AG10803 (cell line): ENCODE measurements at regions not wholly inside any gene's neighbourhood (a gene's known extent, or its start where the extent isn't known, plus 50 kb on each side); places are given as distances from the start of the nearest gene placed in this dataset.

ENCODE experiments used
- DNase-seq: peaks from one replicate; pipeline ENCODE4 v3.0.0; 2010; ENCODE audit warnings: low read depth
- H3K4me3 ChIP-seq: 2 replicates; pipeline ENCODE4 v1.5.1; 2011; ENCODE audit warnings: mild to moderate bottlenecking, low read length, control low read depth
- CTCF ChIP-seq: conservative IDR thresholded peaks from 2 replicates; pipeline ENCODE4 v1.5.1; 2011; ENCODE audit warnings: mild to moderate bottlenecking, low read length, control low read depth, inconsistent platforms

DNA sequence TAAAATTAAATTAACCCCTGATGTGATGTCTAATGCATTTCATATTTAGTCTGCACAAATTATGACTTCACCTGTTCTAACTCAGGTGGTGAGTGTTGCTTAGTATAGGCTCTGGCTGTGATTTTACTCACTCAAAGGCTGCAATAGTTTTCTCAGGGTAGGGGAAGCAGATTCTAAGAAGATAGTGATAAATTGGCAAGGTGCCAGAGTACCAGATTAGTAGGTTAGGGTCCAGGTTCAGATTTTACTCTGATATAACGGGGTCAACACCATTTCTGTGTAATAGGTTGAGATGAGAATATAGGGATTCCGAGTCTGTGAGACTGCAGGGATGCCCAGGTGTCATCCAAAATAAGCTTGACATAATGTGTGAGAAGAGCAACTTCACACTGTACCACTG is 1049.6 kb downstream of the STIM2 start:
- no peak for DNase-seq
- H3K4me3 ChIP-seq, result no peak overlapping the region
- TF ChIP-seq CTCF, result no peak

- no peak overlapping the region for H3K4me3 ChIP-seq
- no peak for DNase-seq
- TF ChIP-seq CTCF, result no peak
These were observed 1050.4 kb downstream of the STIM2 start for GRCh38 chr4:27911047-27911446.

DNA sequence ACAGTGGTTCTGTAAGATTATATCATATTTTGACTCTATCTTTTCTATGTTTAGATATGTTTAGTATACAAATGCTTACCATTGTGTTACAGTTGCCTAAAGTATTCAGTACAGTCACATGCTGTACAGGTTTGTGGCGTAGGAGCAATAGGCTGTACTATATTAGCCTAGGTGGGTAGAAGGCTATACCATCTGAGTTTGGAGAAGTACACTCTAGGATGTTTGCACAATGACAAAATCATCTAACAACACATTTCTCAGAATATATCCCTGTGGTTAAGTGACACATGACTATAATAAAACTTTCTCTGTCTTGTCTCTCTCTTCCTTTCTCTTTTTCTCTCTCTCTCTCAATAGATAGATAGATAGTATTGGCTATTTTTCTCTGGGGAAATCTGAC is 1053.1 kb downstream of the STIM2 start:
- no peak for DNase-seq
- TF ChIP-seq CTCF, result no peak
- H3K4me3 ChIP-seq, result no peak overlapping the region

GRCh38 chr4:27915822-27916221 is 1055.2 kb downstream of the STIM2 start:
- DNase-seq, result no peak
- no peak overlapping the region for H3K4me3 ChIP-seq
- no peak for TF ChIP-seq CTCF

GRCh38 chr4:27916452-27917184 is 1056.0 kb downstream of the STIM2 start:
- H3K4me3 ChIP-seq, result no peak overlapping the region
- no peak for DNase-seq

DNA sequence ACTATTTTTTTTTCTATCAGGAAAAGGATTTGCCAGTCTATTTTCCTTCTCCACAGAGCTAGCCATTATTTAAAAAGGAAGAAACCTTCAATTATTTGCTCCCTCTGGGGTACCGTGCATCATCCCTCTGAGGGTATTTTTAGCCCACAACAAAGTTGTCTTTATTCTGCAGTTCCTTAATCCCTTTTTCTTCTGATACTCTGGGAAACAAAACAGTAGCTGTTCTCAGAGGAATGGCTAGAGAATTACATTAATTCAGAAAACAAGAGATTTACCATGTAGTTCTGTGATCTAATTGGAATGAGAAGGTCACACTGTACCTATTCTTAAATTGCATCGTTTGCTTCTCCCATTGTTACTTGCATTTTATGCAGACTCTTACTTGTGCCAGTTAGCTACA is 1056.7 kb downstream of the STIM2 start:
- no peak for TF ChIP-seq CTCF
- DNase-seq, result no peak
- no peak overlapping the region for H3K4me3 ChIP-seq

More at GRCh38 chr4:27916452-27917184, 1056.0 kb downstream of the STIM2 start:
- TF ChIP-seq CTCF, result no peak

DNA sequence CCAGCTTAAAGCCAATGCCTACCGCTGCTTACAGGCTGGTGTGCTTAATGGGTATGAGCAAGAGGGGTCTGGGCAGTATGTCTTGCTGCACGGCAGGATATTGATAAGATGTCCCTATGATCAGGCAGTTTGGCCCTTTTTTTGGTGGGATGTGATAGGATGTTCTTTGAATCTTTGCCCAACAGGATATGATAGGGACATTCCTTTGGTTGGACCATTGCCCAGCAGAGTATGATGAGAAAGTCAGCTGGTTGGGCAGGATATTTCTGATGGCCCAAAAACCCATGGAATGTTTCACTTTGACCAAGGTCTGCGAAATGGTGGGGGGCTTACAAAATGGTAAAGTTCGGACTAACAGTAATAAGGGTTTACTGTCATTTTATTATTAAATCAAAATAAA is 1060.6 kb downstream of the STIM2 start:
- no peak for TF ChIP-seq CTCF
- no peak for DNase-seq
- no peak overlapping the region for H3K4me3 ChIP-seq
